Transverse colon (tissue), 3 donors: ENCODE measurements at regions not wholly inside any gene's neighbourhood (a gene's known extent, or its start where the extent isn't known, plus 50 kb on each side); places are given as distances from the start of the nearest gene placed in this dataset.

Experiments used
- CTCF ChIP-seq, 5 experiments: fragments of 200-600 bp in 3 of 5; fragments of 450-650 bp in 2 of 5; sonication (generic) in 3 of 5; IDR thresholded peaks; 1 replicate in 2 of 5; 2 replicates in 3 of 5; pipeline ENCODE4 v1.5.1; 2016 to 2017; ENCODE audit warnings: antibody characterized with exemption in 5 of 5, inconsistent platforms in 3 of 5, mild to moderate bottlenecking in 2 of 5, moderate library complexity in 1 of 5
- EP300 ChIP-seq: sonication (generic); formaldehyde crosslinking; IDR thresholded peaks from one replicate; pipeline ENCODE4 v1.6.1; 2017; ENCODE audit warnings: antibody characterized with exemption, low read depth

GRCh38 chr13:99652901-99653300, 151.6 kb downstream of the TM9SF2 start:
- no peak for TF ChIP-seq CTCF (IDR thresholded peaks at IDR 0.05)
- TF ChIP-seq EP300: no peak
